K562 (cell line): ENCODE measurements at regions not wholly inside any gene's neighbourhood (a gene's known extent, or its start where the extent isn't known, plus 50 kb on each side); places are given as distances from the start of the nearest gene placed in this dataset.

ENCODE experiments used
- ATF7 ChIP-seq: fragments of 450-650 bp; IDR thresholded peaks from 2 replicates; pipeline ENCODE4 v1.7.1; 2014; ENCODE audit warnings: mild to moderate bottlenecking, moderate library complexity
- BMI1 ChIP-seq: fragments of 150-350 bp; IDR thresholded peaks from 2 replicates; pipeline ENCODE4 v1.6.1; 2014; ENCODE audit warnings: low read length
- CCAR2 ChIP-seq: fragments of 200-400 bp; formaldehyde crosslinking; IDR thresholded peaks from 2 replicates; pipeline ENCODE4 v1.6.1; 2017; ENCODE audit warnings: mild to moderate bottlenecking, low read depth, low read length
- DLX4 ChIP-seq: fragments of 250-450 bp; sonication (Bioruptor Pico); IDR thresholded peaks from 2 replicates; pipeline ENCODE4 v1.6.1; 2021; ENCODE audit warnings: mild to moderate bottlenecking
- FOXK1 ChIP-seq: sonication (generic); formaldehyde crosslinking; IDR thresholded peaks from 2 replicates; pipeline ENCODE4 v1.8.0; 2022; ENCODE audit warnings: missing genetic modification reagents, mild to moderate bottlenecking, borderline replicate concordance
- FOXO4 ChIP-seq: fragments of 450-650 bp; formaldehyde crosslinking; IDR thresholded peaks from 2 replicates; pipeline ENCODE4 v1.4.0; 2020; ENCODE audit warnings: mild to moderate bottlenecking, moderate library complexity
- IFI16 ChIP-seq: fragments of 250-450 bp; sonication (Bioruptor Pico); IDR thresholded peaks from 2 replicates; pipeline ENCODE4 v2.1.2; 2022; ENCODE audit warnings: mild to moderate bottlenecking, inconsistent platforms
- ILK ChIP-seq: fragments of 450-650 bp; IDR thresholded peaks from 2 replicates; pipeline ENCODE4 v1.6.1; 2016; ENCODE audit warnings: missing genetic modification characterization, low read depth, mild to moderate bottlenecking, missing compliant biosample characterization, moderate library complexity, borderline replicate concordance
- MTA1 ChIP-seq: fragments of 450-650 bp; IDR thresholded peaks from 2 replicates; pipeline ENCODE4 v1.6.1; 2017; ENCODE audit warnings: borderline replicate concordance
- NFYB ChIP-seq: IDR thresholded peaks from 2 replicates; pipeline ENCODE4 v1.6.1; 2011; ENCODE audit warnings: mild to moderate bottlenecking, moderate library complexity; ENCODE audit not compliant: insufficient read length; ENCODE audit errors: extremely low read depth
- RFX5 ChIP-seq: IDR thresholded peaks from 2 replicates; pipeline ENCODE4 v1.6.1; 2011; ENCODE audit warnings: low read depth, mild to moderate bottlenecking, improper control_type of control experiment, low read length
- SNAPC5 ChIP-seq: fragments of 250-450 bp; sonication (Bioruptor Pico); IDR thresholded peaks from 2 replicates; pipeline ENCODE4 v1.8.0; 2021; ENCODE audit warnings: moderate library complexity, mild to moderate bottlenecking, inconsistent platforms
- TARDBP ChIP-seq: fragments of 450-650 bp; IDR thresholded peaks from 2 replicates; pipeline ENCODE4 v1.6.1; 2016
- XRCC5 ChIP-seq: fragments of 200-400 bp; formaldehyde crosslinking; IDR thresholded peaks from 2 replicates; pipeline ENCODE4 v1.6.1; 2017; ENCODE audit warnings: low read depth, mild to moderate bottlenecking, low read length
- ZKSCAN1 ChIP-seq: fragments of 150-350 bp; IDR thresholded peaks from 2 replicates; pipeline ENCODE4 v1.6.1; 2016; ENCODE audit warnings: low read depth, low read length
- ZNF197 ChIP-seq: fragments of 200-800 bp; sonication (Bioruptor generic); IDR thresholded peaks from 2 replicates; pipeline ENCODE4 v1.6.1; 2016; ENCODE audit warnings: low read depth, missing genetic modification characterization, missing compliant biosample characterization
- ZNF263 ChIP-seq: sonication (generic); formaldehyde crosslinking; IDR thresholded peaks from 2 replicates; pipeline ENCODE4 v1.8.0; 2022; ENCODE audit warnings: mild to moderate bottlenecking, missing genetic modification reagents, borderline replicate concordance
- ZNF586 ChIP-seq: fragments of 450-650 bp; formaldehyde crosslinking; conservative IDR thresholded peaks from 2 replicates; pipeline ENCODE4 v1.4.0; 2020; ENCODE audit warnings: mild to moderate bottlenecking, moderate library complexity
- ZNF79 ChIP-seq: fragments of 250-450 bp; sonication (Bioruptor Pico); IDR thresholded peaks from 2 replicates; pipeline ENCODE4 v1.4.0; 2020; ENCODE audit warnings: low read depth, mild to moderate bottlenecking, moderate library complexity
- TF ChIP-seq, protein P1 (sequence below): fragments of 450-650 bp; IDR thresholded peaks from 2 replicates; pipeline ENCODE4 v1.6.1; 2016; ENCODE audit warnings: mild to moderate bottlenecking
- TF ChIP-seq, protein P2 (sequence below): fragments of 250-450 bp; sonication (Bioruptor Pico); IDR thresholded peaks from 2 replicates; pipeline ENCODE4 v1.4.0; 2020; ENCODE audit warnings: borderline replicate concordance

- TF ChIP-seq MTA1 (peak; percentile 40; the same call in 1 of the 2 replicates), NFYB (no peak), IFI16 (no peak), ATF7 (peak; percentile 40; the same call in 1 of the 2 replicates), BMI1 (no peak), ZNF79 (CRISPR knock-in tag) (peak; percentile 70; the same call in 1 of the 2 replicates), FOXK1 (peak; percentile 80; the same call in 1 of the 2 replicates), SNAPC5 (no peak), CCAR2 (no peak), XRCC5 (no peak), ZKSCAN1 (no peak), ILK (tag) (no peak), ZNF586 (CRISPR knock-in tag) (no peak), ZNF197 (CRISPR knock-in tag) (peak; percentile 11; the same call in 1 of the 2 replicates), ZNF263 (CRISPR knock-in tag) (no peak), TARDBP (no peak), FOXO4 (peak; percentile 7; the same call in 1 of the 2 replicates), RFX5 (no peak), DLX4 (CRISPR knock-in tag) (no peak)
- TF ChIP-seq, protein P1, sequence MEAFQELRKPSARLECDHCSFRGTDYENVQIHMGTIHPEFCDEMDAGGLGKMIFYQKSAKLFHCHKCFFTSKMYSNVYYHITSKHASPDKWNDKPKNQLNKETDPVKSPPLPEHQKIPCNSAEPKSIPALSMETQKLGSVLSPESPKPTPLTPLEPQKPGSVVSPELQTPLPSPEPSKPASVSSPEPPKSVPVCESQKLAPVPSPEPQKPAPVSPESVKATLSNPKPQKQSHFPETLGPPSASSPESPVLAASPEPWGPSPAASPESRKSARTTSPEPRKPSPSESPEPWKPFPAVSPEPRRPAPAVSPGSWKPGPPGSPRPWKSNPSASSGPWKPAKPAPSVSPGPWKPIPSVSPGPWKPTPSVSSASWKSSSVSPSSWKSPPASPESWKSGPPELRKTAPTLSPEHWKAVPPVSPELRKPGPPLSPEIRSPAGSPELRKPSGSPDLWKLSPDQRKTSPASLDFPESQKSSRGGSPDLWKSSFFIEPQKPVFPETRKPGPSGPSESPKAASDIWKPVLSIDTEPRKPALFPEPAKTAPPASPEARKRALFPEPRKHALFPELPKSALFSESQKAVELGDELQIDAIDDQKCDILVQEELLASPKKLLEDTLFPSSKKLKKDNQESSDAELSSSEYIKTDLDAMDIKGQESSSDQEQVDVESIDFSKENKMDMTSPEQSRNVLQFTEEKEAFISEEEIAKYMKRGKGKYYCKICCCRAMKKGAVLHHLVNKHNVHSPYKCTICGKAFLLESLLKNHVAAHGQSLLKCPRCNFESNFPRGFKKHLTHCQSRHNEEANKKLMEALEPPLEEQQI: no peak
- TF ChIP-seq, protein P2, sequence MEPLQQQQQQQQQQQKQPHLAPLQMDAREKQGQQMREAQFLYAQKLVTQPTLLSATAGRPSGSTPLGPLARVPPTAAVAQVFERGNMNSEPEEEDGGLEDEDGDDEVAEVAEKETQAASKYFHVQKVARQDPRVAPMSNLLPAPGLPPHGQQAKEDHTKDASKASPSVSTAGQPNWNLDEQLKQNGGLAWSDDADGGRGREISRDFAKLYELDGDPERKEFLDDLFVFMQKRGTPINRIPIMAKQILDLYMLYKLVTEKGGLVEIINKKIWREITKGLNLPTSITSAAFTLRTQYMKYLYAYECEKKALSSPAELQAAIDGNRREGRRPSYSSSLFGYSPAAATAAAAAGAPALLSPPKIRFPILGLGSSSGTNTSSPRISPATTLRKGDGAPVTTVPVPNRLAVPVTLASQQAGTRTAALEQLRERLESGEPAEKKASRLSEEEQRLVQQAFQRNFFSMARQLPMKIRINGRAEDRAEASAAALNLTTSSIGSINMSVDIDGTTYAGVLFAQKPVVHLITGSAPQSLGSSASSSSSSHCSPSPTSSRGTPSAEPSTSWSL: no peak
These were observed 60.0 kb upstream of the EPS8L3 start (continued) for GRCh38 chr1:109823543-109824348.
